HCT116 (cell line): ENCODE measurements at regions not wholly inside any gene's neighbourhood (a gene's known extent, or its start where the extent isn't known, plus 50 kb on each side); places are given as distances from the start of the nearest gene placed in this dataset.

ENCODE experiments used
- CTCF ChIP-seq, 3 experiments: fragments of 200-600 bp in 1 of 3; sonication (generic) in 1 of 3; IDR thresholded peaks in 2 of 3; conservative IDR thresholded peaks in 1 of 3; 2 replicates each; pipeline ENCODE4 v1.5.1; 2012 to 2017; ENCODE audit warnings: low read depth in 2 of 3, low read length in 2 of 3, antibody characterized with exemption in 1 of 3, borderline replicate concordance in 1 of 3, control low read depth in 1 of 3, mild to moderate bottlenecking in 1 of 3, mixed read lengths in 1 of 3, mixed run types in 1 of 3, moderate library complexity in 1 of 3; ENCODE audit not compliant: insufficient read depth in 1 of 3
- MAX ChIP-seq: IDR thresholded peaks from 2 replicates; pipeline ENCODE4 v1.6.1; 2012
- POLR2A ChIP-seq: IDR thresholded peaks from 2 replicates; pipeline ENCODE4 v1.7.0; 2011; ENCODE audit warnings: borderline replicate concordance; ENCODE audit not compliant: insufficient read depth, insufficient read length; ENCODE audit errors: extremely low read depth
- POLR2AphosphoS5 ChIP-seq: IDR thresholded peaks from 2 replicates; pipeline ENCODE4 v1.6.1; 2011; ENCODE audit warnings: mild to moderate bottlenecking, low read depth, low read length, moderate library complexity
- SIN3A ChIP-seq: IDR thresholded peaks from 2 replicates; pipeline ENCODE4 v1.6.1; 2012; ENCODE audit warnings: low read depth
- SP1 ChIP-seq: IDR thresholded peaks from 2 replicates; pipeline ENCODE4 v1.6.1; 2012; ENCODE audit warnings: low read depth

DNA sequence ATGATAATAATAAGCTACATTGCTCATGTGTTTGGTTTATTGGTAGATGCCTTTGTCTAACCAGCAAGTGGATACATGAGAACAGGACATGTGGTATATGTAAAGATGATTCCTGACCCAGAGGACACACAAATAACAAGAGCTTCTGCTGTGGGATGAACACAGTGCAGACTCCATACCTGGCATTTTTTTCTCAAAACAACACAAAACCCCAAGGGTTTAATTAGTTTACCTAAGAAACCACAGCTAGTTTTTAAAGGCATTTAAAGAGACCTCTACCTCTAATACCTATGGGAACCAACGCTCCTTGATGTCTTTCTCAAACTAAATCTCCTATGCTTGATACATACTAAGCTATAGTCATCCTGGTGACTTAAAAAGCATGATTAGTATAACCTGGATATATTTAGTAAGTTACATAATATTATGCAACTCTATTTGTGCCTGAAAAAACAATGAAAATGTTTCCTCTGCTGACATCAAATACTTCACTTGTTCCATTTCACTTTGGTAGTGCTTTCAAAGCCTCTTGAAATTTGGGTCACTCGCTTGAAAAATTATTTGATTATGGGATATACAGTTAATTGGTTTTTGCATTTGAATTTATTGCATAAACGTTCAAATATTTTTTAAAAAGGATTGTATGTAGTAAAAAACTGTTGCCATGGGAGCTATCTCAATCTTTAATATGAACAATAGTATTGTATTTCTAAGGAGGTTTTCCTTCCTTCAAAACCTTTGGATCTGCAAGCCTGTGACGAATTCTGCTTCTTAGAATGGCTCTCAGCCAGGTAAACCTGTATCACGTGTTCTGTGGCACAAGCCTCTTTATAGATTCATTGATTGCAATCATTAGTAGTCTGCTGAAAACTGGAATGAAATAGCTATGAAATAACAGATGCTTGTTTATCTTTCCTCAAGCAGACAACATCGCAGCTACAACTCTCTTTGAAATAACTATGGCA, 233.0 kb upstream of the KCNMB2 start:
- TF ChIP-seq CTCF (IDR thresholded peaks at IDR 0.05 in 2 of 3, conservative IDR thresholded peaks at IDR 0.05 in 1 of 3; ENCODE audit: borderline replicate concordance in 1 of 3, insufficient read depth in 1 of 3, low read depth in 2 of 3, low read length in 2 of 3) (no peak), SP1 (no peak), POLR2AphosphoS5 (no peak), POLR2A (no peak), MAX (no peak), SIN3A (no peak)
